ENCODE measurements at regions not wholly inside any gene's neighbourhood (a gene's known extent, or its start where the extent isn't known, plus 50 kb on each side); places are given as distances from the start of the nearest gene placed in this dataset.

DNA sequence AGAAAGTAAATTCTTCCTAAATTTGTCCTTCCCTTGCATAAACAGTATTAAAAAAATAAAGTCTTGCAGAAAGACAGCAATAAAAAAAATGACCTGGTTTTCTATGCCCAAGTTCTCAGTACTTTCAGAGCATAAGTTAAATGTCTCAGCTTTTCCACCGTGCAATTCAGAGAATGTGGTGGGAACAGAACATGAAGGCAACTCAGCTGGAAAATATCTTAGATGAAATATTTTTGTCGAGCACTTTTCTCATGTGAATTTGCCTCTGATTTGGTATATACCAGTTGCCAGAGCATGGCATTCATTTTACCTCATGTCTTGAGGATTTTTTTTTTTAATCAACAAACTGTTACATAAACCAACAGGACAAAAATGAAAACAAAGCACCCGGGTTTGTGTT, 176.1 kb downstream of the CETN3 start:
- TF ChIP-seq, protein P1, sequence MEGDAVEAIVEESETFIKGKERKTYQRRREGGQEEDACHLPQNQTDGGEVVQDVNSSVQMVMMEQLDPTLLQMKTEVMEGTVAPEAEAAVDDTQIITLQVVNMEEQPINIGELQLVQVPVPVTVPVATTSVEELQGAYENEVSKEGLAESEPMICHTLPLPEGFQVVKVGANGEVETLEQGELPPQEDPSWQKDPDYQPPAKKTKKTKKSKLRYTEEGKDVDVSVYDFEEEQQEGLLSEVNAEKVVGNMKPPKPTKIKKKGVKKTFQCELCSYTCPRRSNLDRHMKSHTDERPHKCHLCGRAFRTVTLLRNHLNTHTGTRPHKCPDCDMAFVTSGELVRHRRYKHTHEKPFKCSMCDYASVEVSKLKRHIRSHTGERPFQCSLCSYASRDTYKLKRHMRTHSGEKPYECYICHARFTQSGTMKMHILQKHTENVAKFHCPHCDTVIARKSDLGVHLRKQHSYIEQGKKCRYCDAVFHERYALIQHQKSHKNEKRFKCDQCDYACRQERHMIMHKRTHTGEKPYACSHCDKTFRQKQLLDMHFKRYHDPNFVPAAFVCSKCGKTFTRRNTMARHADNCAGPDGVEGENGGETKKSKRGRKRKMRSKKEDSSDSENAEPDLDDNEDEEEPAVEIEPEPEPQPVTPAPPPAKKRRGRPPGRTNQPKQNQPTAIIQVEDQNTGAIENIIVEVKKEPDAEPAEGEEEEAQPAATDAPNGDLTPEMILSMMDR (IDR thresholded peaks at IDR 0.05), result no peak
- TF ChIP-seq POLR2AphosphoS5 (IDR thresholded peaks at IDR 0.05), result no peak
